Uterus (tissue), 2 donors: ENCODE measurements at regions not wholly inside any gene's neighbourhood (a gene's known extent, or its start where the extent isn't known, plus 50 kb on each side); places are given as distances from the start of the nearest gene placed in this dataset.
A peak's percentile ranks its signal among the peaks of the same experiment; 100 is the strongest.

Experiments used
- CTCF ChIP-seq, 4 experiments: fragments of 200-600 bp in 2 of 4; fragments of 450-650 bp in 2 of 4; sonication (generic) in 2 of 4; IDR thresholded peaks; one replicate each; pipeline ENCODE4 v1.5.1; 2016 to 2019; ENCODE audit warnings: antibody characterized with exemption in 4 of 4, mild to moderate bottlenecking in 2 of 4, moderate library complexity in 1 of 4
- POLR2A ChIP-seq, 2 donors: fragments of 450-650 bp; IDR thresholded peaks; one replicate each; pipeline ENCODE4 v1.6.1; 2016; ENCODE audit warnings: antibody characterized with exemption in 2 of 2, mild to moderate bottlenecking in 1 of 2, moderate library complexity in 1 of 2

- TF ChIP-seq CTCF (IDR thresholded peaks at IDR 0.05) (peak in 1 of 4 experiments; percentile 5), POLR2A (IDR thresholded peaks at IDR 0.05) (no peak)
These were observed 127.4 kb upstream of the DPYD start for GRCh38 chr1:98048244-98048643.
